ENCODE measurements at regions not wholly inside any gene's neighbourhood (a gene's known extent, or its start where the extent isn't known, plus 50 kb on each side); places are given as distances from the start of the nearest gene placed in this dataset.
"Not testable (repeated sequence)": the region's sequence is repeated elsewhere in the genome, so short reads cannot be mapped to it uniquely, and the experiment has no call there.

DNA sequence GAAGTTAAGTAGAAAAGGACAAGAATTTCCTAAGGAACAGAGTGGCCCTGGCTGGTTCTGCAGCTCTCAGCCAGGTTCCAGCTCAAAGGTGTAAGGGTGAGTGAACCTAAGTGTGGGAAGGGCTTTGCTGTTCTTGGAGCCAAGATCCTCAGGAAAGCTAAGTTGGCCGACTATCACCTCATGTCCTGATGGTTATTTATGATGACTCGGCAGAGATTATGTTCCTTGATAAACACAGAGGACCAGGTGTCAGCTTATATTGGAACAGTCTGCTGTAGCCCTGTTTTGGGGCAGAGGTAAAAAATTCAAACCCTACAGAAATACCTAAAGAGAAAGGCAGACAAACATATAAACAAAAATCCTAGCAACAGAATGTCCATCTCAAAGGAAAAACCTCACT, 128.5 kb downstream of the TBX3 start:
- no peak overlapping the region for H3K27ac Mint-ChIP-seq
- DNase-seq (ENCODE audit: low spot score) = no peak
- H3K9me3 Mint-ChIP-seq = no peaks in the 10 kb centered on the region
- no peak overlapping the region for H3K4me3 Mint-ChIP-seq
- H3K4me1 Mint-ChIP-seq (ENCODE audit: low read depth) = no peaks in the 10 kb centered on the region
- intact Hi-C loops (cut with micrococcal nuclease) = no loop called here
- H3K27me3 Mint-ChIP-seq (ENCODE audit: insufficient read depth) = no peaks in the 10 kb centered on the region
- no peaks in the 10 kb centered on the region for H3K36me3 Mint-ChIP-seq (ENCODE audit: low read depth)

DNA sequence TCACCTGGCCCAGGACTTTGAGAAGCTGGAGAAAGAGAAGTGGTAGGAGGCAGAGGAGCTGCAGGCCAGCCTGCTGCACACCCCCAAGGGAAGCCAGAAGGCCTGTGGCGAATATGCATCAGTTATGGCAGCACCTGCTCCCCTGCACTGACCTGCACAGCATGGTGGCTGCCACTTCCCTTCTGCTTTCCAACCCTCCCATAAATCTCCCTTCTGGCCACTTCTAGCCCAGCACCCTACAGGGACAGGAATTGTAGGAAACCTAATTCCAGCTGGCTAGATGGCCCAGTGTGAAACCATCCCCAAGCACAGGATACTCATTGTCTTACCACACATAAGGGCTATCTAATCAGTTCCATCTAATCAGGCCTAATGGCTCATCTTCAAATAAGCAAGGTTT, 136.3 kb downstream of the TBX3 start:
- no peaks in the 10 kb centered on the region for H3K4me1 Mint-ChIP-seq (ENCODE audit: low read depth)
- H3K4me3 Mint-ChIP-seq = no peak overlapping the region
- H3K27ac Mint-ChIP-seq = no peak overlapping the region
- H3K36me3 Mint-ChIP-seq (ENCODE audit: low read depth) = no peaks in the 10 kb centered on the region
- peaks cover 1% of the 10 kb centered on the region for H3K27me3 Mint-ChIP-seq (ENCODE audit: insufficient read depth)
- intact Hi-C loops (cut with micrococcal nuclease) = no loop called here
- no peak for DNase-seq (ENCODE audit: low spot score)
- no peaks in the 10 kb centered on the region for H3K9me3 Mint-ChIP-seq

DNA sequence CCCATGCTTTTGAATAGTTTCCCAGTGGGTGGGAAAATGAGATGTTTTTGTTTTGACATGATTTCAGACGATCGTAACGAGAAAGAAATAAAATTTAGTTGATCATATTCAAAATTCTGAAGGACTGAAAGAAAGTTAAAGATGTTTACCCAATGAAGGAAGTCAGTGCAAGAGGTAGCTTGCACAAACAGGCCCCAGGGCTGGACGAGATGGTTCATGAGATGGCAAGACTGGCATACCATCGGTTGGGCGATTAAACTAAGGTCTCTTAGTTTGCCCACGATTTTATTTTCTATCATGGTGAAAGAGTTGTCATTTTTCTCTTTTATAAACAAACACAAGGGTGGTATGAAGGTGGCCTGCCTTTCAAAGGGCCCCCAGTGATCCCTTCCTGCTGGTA, 124.5 kb upstream of the TBX5 start:
- Mint-ChIP-seq H3K27me3 (ENCODE audit: insufficient read depth) (no peaks in the 10 kb centered on the region), H3K4me1 (ENCODE audit: low read depth) (no peaks in the 10 kb centered on the region), H3K9me3 (no peaks in the 10 kb centered on the region), H3K4me3 (no peak overlapping the region), H3K36me3 (ENCODE audit: low read depth) (no peaks in the 10 kb centered on the region), H3K27ac (no peak overlapping the region)
- intact Hi-C loops (cut with micrococcal nuclease) = no loop called here
- DNase-seq (ENCODE audit: low spot score) = no peak

DNA sequence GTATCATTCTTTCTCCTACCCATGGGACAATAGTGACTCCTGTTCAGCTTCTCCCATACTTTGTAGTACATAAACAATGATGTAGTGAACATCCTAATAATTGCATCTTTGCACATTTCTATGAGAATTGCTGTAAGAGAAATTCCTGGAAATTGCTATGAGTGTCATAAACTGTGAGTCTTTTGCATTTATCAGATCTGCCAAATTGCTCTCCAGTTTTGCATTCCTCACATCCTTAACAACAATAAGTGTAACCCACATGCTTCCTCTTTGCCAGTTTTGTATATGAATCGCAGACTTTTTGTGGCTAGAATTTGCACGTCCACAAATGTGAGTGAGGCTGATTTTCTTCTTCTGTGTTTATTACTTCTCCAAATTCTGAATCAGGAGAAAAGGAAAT, 124.0 kb upstream of the TBX5 start:
- no peak for DNase-seq (ENCODE audit: low spot score)
- no peaks in the 10 kb centered on the region for H3K4me1 Mint-ChIP-seq (ENCODE audit: low read depth)
- no peak overlapping the region for H3K27ac Mint-ChIP-seq
- H3K27me3 Mint-ChIP-seq (ENCODE audit: insufficient read depth) = no peaks in the 10 kb centered on the region
- H3K9me3 Mint-ChIP-seq = no peaks in the 10 kb centered on the region
- H3K4me3 Mint-ChIP-seq = no peak overlapping the region
- intact Hi-C loops (cut with micrococcal nuclease) = no loop called here
- no peaks in the 10 kb centered on the region for H3K36me3 Mint-ChIP-seq (ENCODE audit: low read depth)

DNA sequence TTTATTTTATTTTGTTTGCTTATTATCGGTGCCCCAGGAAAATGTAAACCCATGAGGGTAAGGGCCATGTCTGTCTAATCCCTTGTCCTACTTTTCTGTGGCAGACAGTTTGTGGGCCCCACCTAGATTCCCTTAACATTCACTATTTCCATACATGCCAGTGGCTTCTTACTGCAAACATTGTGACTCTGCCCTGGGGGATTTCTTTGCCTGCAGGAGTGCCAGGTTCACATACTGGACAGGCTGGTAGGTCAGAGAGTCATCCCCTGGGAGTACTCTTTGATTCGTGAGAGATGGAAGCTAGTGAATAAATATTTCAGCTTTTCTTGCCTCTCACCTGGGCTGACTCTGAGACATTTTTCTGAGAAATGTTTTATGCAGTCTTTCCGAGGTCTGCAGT, 122.8 kb upstream of the TBX5 start:
- Mint-ChIP-seq H3K27me3 (ENCODE audit: insufficient read depth) (no peaks in the 10 kb centered on the region), H3K36me3 (ENCODE audit: low read depth) (no peaks in the 10 kb centered on the region), H3K9me3 (no peaks in the 10 kb centered on the region), H3K4me1 (ENCODE audit: low read depth) (no peaks in the 10 kb centered on the region), H3K4me3 (no peak overlapping the region), H3K27ac (no peak overlapping the region)
- DNase-seq (ENCODE audit: low spot score) = no peak
- intact Hi-C loops (cut with micrococcal nuclease) = no loop called here

DNA sequence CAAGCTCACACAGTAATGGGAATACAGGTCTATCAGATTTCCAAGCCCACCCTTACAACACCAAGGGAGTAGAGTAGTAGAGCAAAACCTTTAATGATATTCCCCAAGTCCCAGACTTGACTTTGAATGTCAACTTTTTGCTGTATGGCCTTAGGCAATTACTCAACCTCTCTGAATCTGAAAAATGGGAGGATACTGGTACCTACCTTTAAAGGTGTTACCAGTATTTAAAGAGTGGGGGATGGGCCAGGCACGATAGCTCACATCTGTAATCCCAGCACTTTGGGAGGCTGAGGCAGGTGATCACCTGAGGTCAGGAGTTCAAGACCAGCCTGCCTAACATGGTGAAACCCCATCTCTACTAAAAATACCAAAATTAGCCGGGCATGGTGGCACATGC, 115.2 kb upstream of the TBX5 start:
- not testable (repeated sequence) for H3K9me3 Mint-ChIP-seq

DNA sequence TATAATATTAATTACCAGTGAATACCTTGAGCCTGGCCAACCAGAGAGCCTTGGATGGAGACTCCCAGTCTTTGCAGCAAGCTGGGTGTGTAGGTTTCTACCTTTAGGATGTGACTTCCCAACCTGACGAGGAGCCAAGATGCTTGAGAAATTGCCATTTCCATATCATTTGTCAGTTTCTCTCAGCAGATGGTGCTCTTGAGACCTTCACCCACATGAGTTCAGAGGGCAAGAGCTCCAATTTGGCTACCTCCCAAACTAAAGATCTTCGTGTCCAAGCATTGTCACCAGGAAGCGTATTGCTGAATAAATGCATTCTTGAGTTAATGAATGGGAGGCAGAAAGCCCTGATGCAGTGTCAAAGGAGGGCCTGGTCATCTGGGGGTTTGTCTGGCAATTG, 106.4 kb upstream of the TBX5 start:
- H3K4me3 Mint-ChIP-seq = no peak overlapping the region

More for the DNA sequence above, 115.2 kb upstream of the TBX5 start:
- H3K4me1 Mint-ChIP-seq (ENCODE audit: low read depth); DNase-seq (ENCODE audit: low spot score); intact Hi-C loops (cut with micrococcal nuclease); H3K36me3 Mint-ChIP-seq (ENCODE audit: low read depth); H3K27ac Mint-ChIP-seq; H3K4me3 Mint-ChIP-seq; H3K27me3 Mint-ChIP-seq (ENCODE audit: insufficient read depth): not testable (repeated sequence)

DNA sequence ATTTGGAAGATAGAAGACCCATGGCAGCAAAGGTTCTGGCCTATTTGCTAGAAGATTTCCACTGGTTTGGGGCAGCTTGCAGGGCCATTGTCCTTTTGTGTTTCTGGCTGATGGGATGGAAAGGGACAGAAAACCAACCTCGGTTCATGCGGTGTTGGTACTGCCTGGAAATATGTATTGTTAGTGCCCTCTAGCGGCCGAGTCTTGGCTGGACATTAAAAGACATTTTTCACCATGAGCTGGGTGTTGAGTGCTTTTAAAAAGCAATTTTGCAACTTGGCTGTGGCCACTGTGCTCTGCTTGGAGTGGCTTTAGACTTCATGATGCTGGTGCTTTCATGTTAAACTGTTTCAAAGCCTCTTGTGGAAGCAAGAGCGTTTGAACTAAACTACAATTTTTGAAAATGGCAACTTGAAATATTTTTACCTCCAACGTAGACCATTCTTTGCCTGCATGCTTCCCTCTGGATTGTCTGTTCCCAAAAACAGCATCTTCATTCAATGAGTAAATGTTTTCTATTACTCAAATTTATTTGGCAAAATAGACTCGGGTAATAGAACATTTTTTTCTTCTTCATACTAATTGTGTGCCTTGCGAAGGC, 102.7 kb upstream of the TBX5 start:
- Mint-ChIP-seq H3K27me3 (ENCODE audit: insufficient read depth) (peaks cover 4% of the 10 kb centered on the region), H3K9me3 (no peaks in the 10 kb centered on the region), H3K4me3 (no peak overlapping the region), H3K27ac (no peak overlapping the region), H3K36me3 (ENCODE audit: low read depth) (no peaks in the 10 kb centered on the region), H3K4me1 (ENCODE audit: low read depth) (no peaks in the 10 kb centered on the region)
- intact Hi-C loops (cut with micrococcal nuclease) = loop anchor here (1.0 to 5.0 kb wide), 3 partner anchors 528 to 1046 kb away; partner anchors contain the start of gene RBM19
- DNase-seq (ENCODE audit: low spot score) = peak; percentile 33

More for the DNA sequence above, 106.4 kb upstream of the TBX5 start:
- no peak overlapping the region for H3K27ac Mint-ChIP-seq
- intact Hi-C loops (cut with micrococcal nuclease) = no loop called here
- peaks cover 2% of the 10 kb centered on the region for H3K27me3 Mint-ChIP-seq (ENCODE audit: insufficient read depth)
- H3K4me1 Mint-ChIP-seq (ENCODE audit: low read depth) = no peaks in the 10 kb centered on the region
- H3K36me3 Mint-ChIP-seq (ENCODE audit: low read depth) = no peaks in the 10 kb centered on the region
- no peaks in the 10 kb centered on the region for H3K9me3 Mint-ChIP-seq
- DNase-seq (ENCODE audit: low spot score) = no peak

DNA sequence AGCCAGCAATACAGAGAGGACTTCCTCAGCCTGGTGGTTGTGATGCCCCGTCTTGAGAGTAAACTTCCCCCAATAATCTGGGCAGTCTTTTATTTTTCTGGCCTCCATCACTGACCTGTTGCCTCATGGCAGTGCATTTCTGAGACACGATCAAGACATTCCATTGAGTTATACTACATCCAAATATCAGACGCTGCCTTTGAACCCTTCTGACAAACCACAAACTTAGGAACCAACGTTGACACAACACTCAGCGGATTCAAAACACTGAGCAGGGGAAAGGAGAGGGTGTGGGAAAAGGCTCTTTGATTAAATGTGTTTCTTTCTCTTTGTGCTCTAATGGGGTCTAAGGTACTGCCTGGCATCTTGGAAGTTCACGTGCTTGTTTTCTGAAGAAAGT, 100.7 kb upstream of the TBX5 start:
- no peaks in the 10 kb centered on the region for H3K4me1 Mint-ChIP-seq (ENCODE audit: low read depth)
- H3K4me3 Mint-ChIP-seq = no peak overlapping the region
- DNase-seq (ENCODE audit: low spot score) = no peak
- peaks cover 10% of the 10 kb centered on the region for H3K27me3 Mint-ChIP-seq (ENCODE audit: insufficient read depth)
- H3K27ac Mint-ChIP-seq = no peak overlapping the region
- no peaks in the 10 kb centered on the region for H3K36me3 Mint-ChIP-seq (ENCODE audit: low read depth)
- intact Hi-C loops (cut with micrococcal nuclease) = loop anchor here (5.0 kb wide), 1 partner anchor 1044 kb away; no protein-coding TSS in a partner anchor
- no peaks in the 10 kb centered on the region for H3K9me3 Mint-ChIP-seq

DNA sequence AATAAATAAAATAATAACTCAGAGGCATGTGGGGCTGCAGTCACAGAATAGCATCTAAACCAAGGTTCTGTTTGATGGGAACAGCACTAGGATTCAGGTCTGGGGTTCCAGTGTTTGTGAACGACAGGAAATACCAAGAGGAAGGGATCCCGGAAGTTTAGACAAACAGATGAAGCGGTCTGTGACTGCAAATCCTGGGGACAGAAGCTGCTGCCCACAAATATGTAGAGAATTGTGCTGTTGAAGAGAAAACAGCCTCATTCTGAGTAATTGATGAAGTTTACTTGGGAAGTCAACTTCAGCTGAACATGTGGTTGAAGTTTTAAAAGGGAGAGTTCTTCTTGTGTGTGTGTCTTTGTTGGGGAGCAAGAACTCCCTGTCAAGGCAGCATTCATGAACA, 98.4 kb upstream of the TBX5 start:
- intact Hi-C loops (cut with micrococcal nuclease) = no loop called here
- H3K27ac Mint-ChIP-seq = no peak overlapping the region

DNA sequence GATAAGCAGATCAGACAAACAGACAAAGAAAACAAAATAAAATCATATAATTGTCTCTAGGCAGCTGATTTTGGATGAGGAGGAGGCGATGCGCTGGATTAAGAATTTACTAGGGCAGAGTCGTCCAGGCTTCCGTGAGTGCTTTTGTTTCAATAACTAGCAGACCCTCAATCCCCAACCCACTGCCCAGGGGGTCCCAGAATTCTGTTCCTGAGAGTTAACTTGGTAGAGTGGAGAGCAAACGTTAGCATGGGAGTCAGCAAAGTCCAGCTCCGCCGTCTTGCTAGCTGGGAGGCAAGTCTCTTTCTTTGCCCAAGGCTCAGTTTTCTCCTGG, 95.5 kb upstream of the TBX5 start:
- H3K4me1 Mint-ChIP-seq (ENCODE audit: low read depth) = no peaks in the 10 kb centered on the region
- H3K4me3 Mint-ChIP-seq = no peak overlapping the region
- intact Hi-C loops (cut with micrococcal nuclease) = no loop called here
- H3K36me3 Mint-ChIP-seq (ENCODE audit: low read depth) = no peaks in the 10 kb centered on the region
- H3K27me3 Mint-ChIP-seq (ENCODE audit: insufficient read depth) = peaks cover 19% of the 10 kb centered on the region
- DNase-seq (ENCODE audit: low spot score) = no peak
- H3K27ac Mint-ChIP-seq = no peak overlapping the region
- no peaks in the 10 kb centered on the region for H3K9me3 Mint-ChIP-seq

More for the DNA sequence above, 98.4 kb upstream of the TBX5 start:
- Mint-ChIP-seq H3K4me1 (ENCODE audit: low read depth) (no peaks in the 10 kb centered on the region), H3K36me3 (ENCODE audit: low read depth) (no peaks in the 10 kb centered on the region), H3K9me3 (no peaks in the 10 kb centered on the region), H3K4me3 (no peak overlapping the region), H3K27me3 (ENCODE audit: insufficient read depth) (peaks cover 19% of the 10 kb centered on the region)
- no peak for DNase-seq (ENCODE audit: low spot score)

DNA sequence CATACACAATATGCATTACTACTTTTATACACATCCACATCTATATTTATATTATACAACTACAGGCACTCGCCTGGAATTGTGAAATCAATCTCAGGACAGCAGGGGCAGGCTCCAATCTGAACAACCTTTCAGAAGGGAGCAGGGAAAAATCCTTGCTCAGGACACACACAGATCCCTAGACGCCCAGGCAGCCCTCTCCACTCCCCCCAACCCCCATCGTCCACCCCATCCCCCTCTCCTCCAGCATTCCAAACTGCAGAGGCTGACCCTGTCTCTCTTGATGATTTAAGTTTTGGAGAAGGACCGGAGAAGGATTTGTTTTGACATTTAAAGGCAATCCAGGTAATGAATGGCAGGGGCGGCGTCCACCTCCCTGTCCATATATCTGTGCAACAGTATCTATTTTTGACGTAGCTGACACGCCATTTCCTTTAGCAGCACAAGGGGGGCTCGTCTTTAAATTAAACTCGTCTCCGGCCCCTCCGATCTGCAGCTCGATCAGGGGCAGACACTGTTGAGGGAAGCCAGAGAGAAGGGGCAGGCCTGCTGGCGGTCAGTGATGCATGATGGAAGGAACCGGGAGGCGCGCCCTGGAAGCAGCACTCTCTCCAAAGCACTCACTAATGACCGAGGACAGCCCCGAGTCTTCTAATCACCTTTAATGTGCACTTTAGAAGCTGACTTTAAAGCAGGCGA, 95.0 kb upstream of the TBX5 start:
- intact Hi-C loops (cut with micrococcal nuclease) = no loop called here
- no peaks in the 10 kb centered on the region for H3K9me3 Mint-ChIP-seq
- no peaks in the 10 kb centered on the region for H3K4me1 Mint-ChIP-seq (ENCODE audit: low read depth)
- no peak overlapping the region for H3K4me3 Mint-ChIP-seq
- DNase-seq (ENCODE audit: low spot score) = no peak
- H3K27me3 Mint-ChIP-seq (ENCODE audit: insufficient read depth) = peaks cover 16% of the 10 kb centered on the region
- H3K36me3 Mint-ChIP-seq (ENCODE audit: low read depth) = no peaks in the 10 kb centered on the region
- H3K27ac Mint-ChIP-seq = no peak overlapping the region

DNA sequence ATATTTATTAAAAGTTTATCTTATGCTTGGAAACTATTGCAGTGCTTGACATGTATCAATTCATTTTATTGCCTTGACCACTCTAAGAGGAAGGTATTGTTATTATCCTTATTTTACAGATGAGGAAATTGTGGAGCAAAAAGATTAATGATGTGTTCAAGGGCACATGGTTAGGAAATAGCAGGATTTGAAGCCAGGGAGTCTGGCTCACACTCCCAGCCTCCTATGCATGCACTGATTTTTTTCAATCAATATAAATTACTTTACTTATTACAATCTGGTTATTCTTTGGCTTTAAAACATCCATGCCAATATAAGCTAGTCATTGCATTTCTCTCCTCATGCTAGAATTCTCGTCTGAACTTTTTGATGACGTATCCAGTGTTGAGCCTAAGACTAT, 94.2 kb upstream of the TBX5 start:
- Mint-ChIP-seq H3K4me3 (no peak overlapping the region), H3K9me3 (no peaks in the 10 kb centered on the region), H3K27ac (no peak overlapping the region), H3K36me3 (ENCODE audit: low read depth) (no peaks in the 10 kb centered on the region), H3K4me1 (ENCODE audit: low read depth) (no peaks in the 10 kb centered on the region), H3K27me3 (ENCODE audit: insufficient read depth) (peaks cover 14% of the 10 kb centered on the region)
- DNase-seq (ENCODE audit: low spot score) = no peak
- intact Hi-C loops (cut with micrococcal nuclease) = no loop called here

DNA sequence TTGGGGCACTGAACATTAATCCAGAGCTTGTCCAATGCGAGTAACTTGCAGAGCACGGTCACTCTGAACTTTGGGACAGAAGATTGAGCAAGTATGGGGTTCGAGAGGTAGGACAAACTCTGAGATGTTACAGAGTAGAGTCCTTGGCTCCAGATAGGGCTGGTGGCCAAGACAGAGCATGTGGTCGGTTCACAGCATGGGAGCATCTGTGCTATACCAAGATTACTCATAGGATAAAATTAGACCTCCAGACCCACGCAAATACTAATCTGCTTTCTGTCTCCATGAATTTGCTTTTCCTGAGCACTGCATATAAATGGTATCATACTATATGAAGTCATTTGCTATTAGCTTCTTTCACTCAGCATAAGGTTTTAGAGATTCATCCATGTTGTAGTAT, 93.4 kb upstream of the TBX5 start:
- DNase-seq (ENCODE audit: low spot score) = no peak
- Mint-ChIP-seq H3K4me1 (ENCODE audit: low read depth) (no peaks in the 10 kb centered on the region), H3K4me3 (no peak overlapping the region), H3K36me3 (ENCODE audit: low read depth) (no peaks in the 10 kb centered on the region), H3K9me3 (no peaks in the 10 kb centered on the region), H3K27me3 (ENCODE audit: insufficient read depth) (peaks cover 14% of the 10 kb centered on the region), H3K27ac (no peak overlapping the region)
- intact Hi-C loops (cut with micrococcal nuclease) = no loop called here

Data from activated T-helper 1 cell treated with anti-CD3 and anti-CD28 coated beads, Interleukin-12 subunit alpha, Interleukin-12 subunit beta, Interleukin-2, Interleukin-4 antibody, amounts not matched to agents 30 ng/mL and 10 ng/mL and 1 ng/mL, durations not matched to agents 14 hours and 24 hours and 36 hours (primary cell).